ENCODE measurements at regions not wholly inside any gene's neighbourhood (a gene's known extent, or its start where the extent isn't known, plus 50 kb on each side); places are given as distances from the start of the nearest gene placed in this dataset.

DNA sequence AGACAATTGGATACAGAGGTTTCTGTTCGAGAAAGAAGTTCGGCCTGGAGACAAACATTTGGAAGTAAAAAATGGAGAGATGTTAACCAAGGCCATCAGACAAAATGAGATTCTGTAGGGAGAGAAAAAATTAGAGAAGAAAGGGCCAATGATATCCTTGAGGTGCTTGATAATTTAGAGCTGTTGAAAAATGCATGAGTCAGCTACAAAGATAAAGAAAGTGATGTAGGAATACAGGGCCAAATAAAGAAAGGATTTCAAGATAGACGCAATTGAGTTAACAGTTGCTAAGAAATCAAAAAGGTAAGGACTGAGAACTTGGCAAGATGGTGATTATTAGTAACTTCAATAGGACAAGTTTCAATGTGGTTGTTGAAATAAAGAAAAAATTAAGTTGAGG lies 384.2 kb upstream of the SEMA3A start:
- TF ChIP-seq, protein P1, sequence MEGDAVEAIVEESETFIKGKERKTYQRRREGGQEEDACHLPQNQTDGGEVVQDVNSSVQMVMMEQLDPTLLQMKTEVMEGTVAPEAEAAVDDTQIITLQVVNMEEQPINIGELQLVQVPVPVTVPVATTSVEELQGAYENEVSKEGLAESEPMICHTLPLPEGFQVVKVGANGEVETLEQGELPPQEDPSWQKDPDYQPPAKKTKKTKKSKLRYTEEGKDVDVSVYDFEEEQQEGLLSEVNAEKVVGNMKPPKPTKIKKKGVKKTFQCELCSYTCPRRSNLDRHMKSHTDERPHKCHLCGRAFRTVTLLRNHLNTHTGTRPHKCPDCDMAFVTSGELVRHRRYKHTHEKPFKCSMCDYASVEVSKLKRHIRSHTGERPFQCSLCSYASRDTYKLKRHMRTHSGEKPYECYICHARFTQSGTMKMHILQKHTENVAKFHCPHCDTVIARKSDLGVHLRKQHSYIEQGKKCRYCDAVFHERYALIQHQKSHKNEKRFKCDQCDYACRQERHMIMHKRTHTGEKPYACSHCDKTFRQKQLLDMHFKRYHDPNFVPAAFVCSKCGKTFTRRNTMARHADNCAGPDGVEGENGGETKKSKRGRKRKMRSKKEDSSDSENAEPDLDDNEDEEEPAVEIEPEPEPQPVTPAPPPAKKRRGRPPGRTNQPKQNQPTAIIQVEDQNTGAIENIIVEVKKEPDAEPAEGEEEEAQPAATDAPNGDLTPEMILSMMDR (IDR thresholded peaks at IDR 0.05; ENCODE audit: unreplicated experiment) = no peak
- no peak overlapping the region for H3K27ac Mint-ChIP-seq (ENCODE audit: unreplicated experiment)
- H3K27me3 Mint-ChIP-seq (ENCODE audit: unreplicated experiment) = no peaks in the 10 kb centered on the region
- DNase-seq (ENCODE audit: low spot score) = no peak
- H3K36me3 Mint-ChIP-seq (ENCODE audit: low read depth, unreplicated experiment) = no peaks in the 10 kb centered on the region
- H3K4me3 Mint-ChIP-seq (ENCODE audit: unreplicated experiment) = no peak overlapping the region
- H3K9me3 Mint-ChIP-seq (ENCODE audit: unreplicated experiment) = no peaks in the 10 kb centered on the region
- no peaks in the 10 kb centered on the region for H3K4me1 Mint-ChIP-seq (ENCODE audit: unreplicated experiment)

GRCh38 chr7:84568781-84569180 lies 374.2 kb upstream of the SEMA3A start:
- no peaks in the 10 kb centered on the region for H3K27me3 Mint-ChIP-seq (ENCODE audit: unreplicated experiment)
- DNase-seq (ENCODE audit: low spot score) = no peak
- H3K36me3 Mint-ChIP-seq (ENCODE audit: low read depth, unreplicated experiment) = no peaks in the 10 kb centered on the region
- no peaks in the 10 kb centered on the region for H3K9me3 Mint-ChIP-seq (ENCODE audit: unreplicated experiment)
- TF ChIP-seq, protein P1 (IDR thresholded peaks at IDR 0.05; ENCODE audit: unreplicated experiment) = no peak
- H3K4me1 Mint-ChIP-seq (ENCODE audit: unreplicated experiment) = no peaks in the 10 kb centered on the region
- H3K4me3 Mint-ChIP-seq (ENCODE audit: unreplicated experiment) = no peak overlapping the region
- no peak overlapping the region for H3K27ac Mint-ChIP-seq (ENCODE audit: unreplicated experiment)

- TF ChIP-seq, protein P1 (IDR thresholded peaks at IDR 0.05; ENCODE audit: unreplicated experiment) = no peak
- H3K9me3 Mint-ChIP-seq (ENCODE audit: unreplicated experiment) = no peaks in the 10 kb centered on the region
- no peak for DNase-seq (ENCODE audit: low spot score)
- no peak overlapping the region for H3K27ac Mint-ChIP-seq (ENCODE audit: unreplicated experiment)
- H3K36me3 Mint-ChIP-seq (ENCODE audit: low read depth, unreplicated experiment) = no peaks in the 10 kb centered on the region
- H3K4me1 Mint-ChIP-seq (ENCODE audit: unreplicated experiment) = no peaks in the 10 kb centered on the region
- H3K27me3 Mint-ChIP-seq (ENCODE audit: unreplicated experiment) = no peaks in the 10 kb centered on the region
- H3K4me3 Mint-ChIP-seq (ENCODE audit: unreplicated experiment) = no peak overlapping the region
These were observed 370.9 kb upstream of the SEMA3A start for GRCh38 chr7:84565345-84566074.

DNA sequence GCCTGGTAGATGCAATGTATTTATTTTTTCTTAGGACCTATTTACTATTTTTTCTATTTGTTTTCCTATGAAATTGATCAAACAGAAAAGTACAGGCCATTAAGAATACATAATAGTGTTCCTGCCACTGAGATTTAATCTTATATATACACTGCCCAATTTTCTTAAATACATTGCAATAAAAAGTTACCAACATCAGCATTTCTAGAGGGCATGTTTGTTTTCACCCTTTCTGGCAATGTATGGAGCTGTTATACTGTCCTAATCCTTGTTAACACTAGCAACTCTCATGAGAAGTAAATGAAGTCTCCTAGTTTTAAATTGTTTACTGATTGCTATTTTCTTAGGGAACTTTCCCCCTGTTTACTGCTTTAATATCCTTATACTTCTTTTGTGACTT lies 359.1 kb upstream of the SEMA3A start:
- H3K4me3 Mint-ChIP-seq (ENCODE audit: unreplicated experiment) = no peak overlapping the region
- H3K36me3 Mint-ChIP-seq (ENCODE audit: low read depth, unreplicated experiment) = no peaks in the 10 kb centered on the region
- no peak for DNase-seq (ENCODE audit: low spot score)
- TF ChIP-seq, protein P1 (IDR thresholded peaks at IDR 0.05; ENCODE audit: unreplicated experiment) = no peak
- no peaks in the 10 kb centered on the region for H3K27me3 Mint-ChIP-seq (ENCODE audit: unreplicated experiment)
- H3K27ac Mint-ChIP-seq (ENCODE audit: unreplicated experiment) = no peak overlapping the region
- H3K9me3 Mint-ChIP-seq (ENCODE audit: unreplicated experiment) = no peaks in the 10 kb centered on the region
- no peaks in the 10 kb centered on the region for H3K4me1 Mint-ChIP-seq (ENCODE audit: unreplicated experiment)

- Mint-ChIP-seq H3K4me3 (ENCODE audit: unreplicated experiment) (no peak overlapping the region), H3K9me3 (ENCODE audit: unreplicated experiment) (no peaks in the 10 kb centered on the region), H3K27ac (ENCODE audit: unreplicated experiment) (no peak overlapping the region)
These were observed 354.8 kb upstream of the SEMA3A start for GRCh38 chr7:84549409-84549808.

More at GRCh38 chr7:84549409-84549808, 354.8 kb upstream of the SEMA3A start:
- DNase-seq (ENCODE audit: low spot score) = no peak
- H3K4me1 Mint-ChIP-seq (ENCODE audit: unreplicated experiment) = no peaks in the 10 kb centered on the region
- H3K36me3 Mint-ChIP-seq (ENCODE audit: low read depth, unreplicated experiment) = no peaks in the 10 kb centered on the region
- no peaks in the 10 kb centered on the region for H3K27me3 Mint-ChIP-seq (ENCODE audit: unreplicated experiment)
- TF ChIP-seq, protein P1 (IDR thresholded peaks at IDR 0.05; ENCODE audit: unreplicated experiment) = no peak

Measured in endothelial cell (in vitro differentiated cells).